Hepatocyte (in vitro differentiated cells): ENCODE measurements at regions not wholly inside any gene's neighbourhood (a gene's known extent, or its start where the extent isn't known, plus 50 kb on each side); places are given as distances from the start of the nearest gene placed in this dataset.

Experiments
- EZH2phosphoT487 ChIP-seq: fragments of 200-600 bp; sonication (generic); IDR thresholded peaks from one replicate; pipeline ENCODE4 v1.6.1; 2018; ENCODE audit warnings: antibody characterized with exemption, mild to moderate bottlenecking, low read depth, moderate library complexity; ENCODE audit not compliant: unreplicated experiment, severe bottlenecking
- TF ChIP-seq, protein P1 (sequence below): fragments of 200-600 bp; sonication (generic); IDR thresholded peaks from 2 replicates; pipeline ENCODE4 v1.5.1; 2016; ENCODE audit warnings: antibody characterized with exemption, mild to moderate bottlenecking; ENCODE audit not compliant: poor library complexity

DNA sequence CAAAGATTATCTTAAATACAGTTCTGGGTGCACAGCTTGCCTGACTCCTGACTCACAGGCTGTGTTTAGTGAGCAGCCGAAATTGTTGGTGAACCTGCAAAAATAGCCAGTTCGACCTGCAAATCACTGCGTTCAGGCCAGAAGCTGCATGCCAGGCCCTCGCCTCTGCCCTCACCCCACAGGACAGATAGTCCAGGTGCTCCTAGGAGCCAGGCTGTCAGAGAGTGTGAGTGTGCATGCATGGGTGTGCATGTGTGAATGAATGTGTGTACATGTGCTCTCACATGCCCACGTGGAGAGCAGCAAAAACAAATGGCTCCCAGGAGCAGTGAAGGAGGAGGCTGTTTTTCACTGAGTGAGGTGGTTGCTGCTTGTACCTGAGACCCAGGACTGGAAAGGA is 131.8 kb downstream of the ABCC12 start:
- no peak for TF ChIP-seq EZH2phosphoT487
- TF ChIP-seq, protein P1, sequence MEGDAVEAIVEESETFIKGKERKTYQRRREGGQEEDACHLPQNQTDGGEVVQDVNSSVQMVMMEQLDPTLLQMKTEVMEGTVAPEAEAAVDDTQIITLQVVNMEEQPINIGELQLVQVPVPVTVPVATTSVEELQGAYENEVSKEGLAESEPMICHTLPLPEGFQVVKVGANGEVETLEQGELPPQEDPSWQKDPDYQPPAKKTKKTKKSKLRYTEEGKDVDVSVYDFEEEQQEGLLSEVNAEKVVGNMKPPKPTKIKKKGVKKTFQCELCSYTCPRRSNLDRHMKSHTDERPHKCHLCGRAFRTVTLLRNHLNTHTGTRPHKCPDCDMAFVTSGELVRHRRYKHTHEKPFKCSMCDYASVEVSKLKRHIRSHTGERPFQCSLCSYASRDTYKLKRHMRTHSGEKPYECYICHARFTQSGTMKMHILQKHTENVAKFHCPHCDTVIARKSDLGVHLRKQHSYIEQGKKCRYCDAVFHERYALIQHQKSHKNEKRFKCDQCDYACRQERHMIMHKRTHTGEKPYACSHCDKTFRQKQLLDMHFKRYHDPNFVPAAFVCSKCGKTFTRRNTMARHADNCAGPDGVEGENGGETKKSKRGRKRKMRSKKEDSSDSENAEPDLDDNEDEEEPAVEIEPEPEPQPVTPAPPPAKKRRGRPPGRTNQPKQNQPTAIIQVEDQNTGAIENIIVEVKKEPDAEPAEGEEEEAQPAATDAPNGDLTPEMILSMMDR: no peak
